ENCODE measurements at regions not wholly inside any gene's neighbourhood (a gene's known extent, or its start where the extent isn't known, plus 50 kb on each side); places are given as distances from the start of the nearest gene placed in this dataset.

GRCh38 chr19:13557756-13558398 is 51.6 kb upstream of the CACNA1A start:
- no peak overlapping the region for H3K27ac ChIP-seq
- no peak for TF ChIP-seq CTCF (conservative IDR thresholded peaks at IDR 0.05)

- TF ChIP-seq CTCF (conservative IDR thresholded peaks at IDR 0.05): no peak
- no peak overlapping the region for H3K27ac ChIP-seq
These were observed 50.3 kb upstream of the CACNA1A start for GRCh38 chr19:13556552-13556951.
